COLO829 (cell line): ENCODE measurements at regions not wholly inside any gene's neighbourhood (a gene's known extent, or its start where the extent isn't known, plus 50 kb on each side); places are given as distances from the start of the nearest gene placed in this dataset.

Source experiments
- DNase-seq: peaks from one replicate; pipeline ENCODE4 v3.0.0; 2012; ENCODE audit warnings: low spot score

GRCh38 chr22:27692243-27692642, 109.3 kb downstream of the MN1 start:
- no peak for DNase-seq

- no peak for DNase-seq
Observed at GRCh38 chr22:27695925-27696324, 105.6 kb downstream of the MN1 start.

DNA sequence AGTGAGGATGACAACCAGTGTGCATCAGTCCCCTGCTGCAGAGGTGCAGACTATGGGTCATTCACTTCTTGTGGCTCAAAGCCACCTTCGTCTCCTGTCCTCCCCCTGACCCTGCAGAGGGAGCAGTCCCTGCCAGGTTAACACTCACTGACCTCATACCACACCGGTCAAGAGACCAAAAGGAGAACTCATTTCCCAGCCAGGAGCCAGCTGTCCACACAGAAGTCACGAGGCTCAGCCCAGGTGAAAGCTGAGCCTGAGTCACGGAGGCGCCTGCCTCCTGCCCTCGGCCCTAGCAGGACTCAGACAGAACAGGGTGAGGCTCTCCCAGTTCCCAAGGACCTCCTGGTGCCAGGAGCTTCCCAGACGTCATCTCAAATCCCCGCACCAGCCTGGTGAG, 103.7 kb downstream of the MN1 start:
- no peak for DNase-seq
